GM23338 (cell line): ENCODE measurements at regions not wholly inside any gene's neighbourhood (a gene's known extent, or its start where the extent isn't known, plus 50 kb on each side); places are given as distances from the start of the nearest gene placed in this dataset.

Experiments used
- ATAC-seq: fragments of 200-7000 bp; cut with Tn5 transposase; 3 replicates; pipeline ENCODE4 v1.9.1; 2020
- DNase-seq: peaks from one replicate; pipeline ENCODE4 v3.0.0-alpha.2; 2015; ENCODE audit warnings: low spot score
- H2AFZ ChIP-seq: fragments of 200-600 bp; sonication (generic); 2 replicates; pipeline ENCODE4 v1.8.0; 2016; ENCODE audit warnings: antibody characterized with exemption, mild to moderate bottlenecking, moderate library complexity
- H3F3A ChIP-seq: fragments of 200-600 bp; sonication (generic); replicated peaks from 2 replicates; pipeline ENCODE4 v1.8.0; 2017; ENCODE audit warnings: antibody characterized with exemption, mixed run types, low read depth
- H3K27ac ChIP-seq: fragments of 200-600 bp; sonication (generic); 2 replicates; pipeline ENCODE4 v1.6.1; 2016; ENCODE audit warnings: low read depth
- H3K27me3 ChIP-seq: fragments of 200-600 bp; sonication (generic); 2 replicates; pipeline ENCODE4 v1.8.0; 2016; ENCODE audit warnings: mild to moderate bottlenecking, mixed run types, moderate library complexity; ENCODE audit not compliant: insufficient read depth
- H3K36me3 ChIP-seq: fragments of 200-600 bp; sonication (generic); 2 replicates; pipeline ENCODE4 v1.8.0; 2016; ENCODE audit warnings: mild to moderate bottlenecking; ENCODE audit not compliant: insufficient read depth
- H3K4me1 ChIP-seq: fragments of 200-600 bp; sonication (generic); 2 replicates; pipeline ENCODE4 v1.8.0; 2016; ENCODE audit warnings: mild to moderate bottlenecking, moderate library complexity; ENCODE audit not compliant: insufficient read depth
- H3K4me2 ChIP-seq: fragments of 200-600 bp; sonication (generic); 2 replicates; pipeline ENCODE4 v1.7.1; 2017; ENCODE audit warnings: mixed run types
- H3K4me3 ChIP-seq: fragments of 200-600 bp; sonication (generic); 2 replicates; pipeline ENCODE4 v1.6.1; 2016; ENCODE audit warnings: mixed run types
- H3K79me2 ChIP-seq: fragments of 200-600 bp; sonication (generic); replicated peaks from 2 replicates; pipeline ENCODE4 v1.8.0; 2017; ENCODE audit warnings: mild to moderate bottlenecking; ENCODE audit not compliant: insufficient read depth
- H3K9me2 ChIP-seq: fragments of 200-600 bp; sonication (generic); 2 replicates; pipeline ENCODE4 v1.8.0; 2017; ENCODE audit not compliant: insufficient read depth
- H4K20me1 ChIP-seq: fragments of 200-600 bp; sonication (generic); replicated peaks from 2 replicates; pipeline ENCODE4 v1.8.0; 2017; ENCODE audit warnings: mild to moderate bottlenecking; ENCODE audit not compliant: insufficient read depth
- H3K27ac Mint-ChIP-seq: 2 replicates; pipeline ENCODE4 v1.8.0; 2020; ENCODE audit warnings: inconsistent platforms, mild to moderate bottlenecking, moderate library complexity, mixed read lengths
- H3K27me3 Mint-ChIP-seq: 3 replicates; pipeline ENCODE4 v1.8.0; 2022; ENCODE audit warnings: low read depth, mild to moderate bottlenecking, moderate library complexity, mixed read lengths, inconsistent platforms; ENCODE audit not compliant: insufficient read depth, poor library complexity
- H3K36me3 Mint-ChIP-seq: 3 replicates; pipeline ENCODE4 v1.8.0; 2021; ENCODE audit warnings: low read depth, mild to moderate bottlenecking, inconsistent platforms, moderate library complexity, mixed read lengths
- H3K4me1 Mint-ChIP-seq: 3 replicates; pipeline ENCODE4 v1.8.0; 2020; ENCODE audit warnings: mild to moderate bottlenecking, inconsistent platforms, mixed read lengths
- H3K4me3 Mint-ChIP-seq: 3 replicates; pipeline ENCODE4 v1.8.0; 2021; ENCODE audit warnings: moderate library complexity, mild to moderate bottlenecking, inconsistent platforms, mixed read lengths
- H3K9me3 Mint-ChIP-seq: 3 replicates; pipeline ENCODE4 v1.8.0; 2020; ENCODE audit warnings: moderate library complexity, mild to moderate bottlenecking, inconsistent platforms, mixed read lengths
- CREB1 ChIP-seq: fragments of 250-450 bp; sonication (Bioruptor Pico); IDR thresholded peaks from 2 replicates; pipeline ENCODE4 v1.5.0; 2020; ENCODE audit warnings: low read depth, mild to moderate bottlenecking, moderate library complexity
- EZH2 ChIP-seq: fragments of 200-600 bp; sonication (generic); IDR thresholded peaks from one replicate; pipeline ENCODE4 v1.8.0; 2017; ENCODE audit warnings: antibody characterized with exemption, mild to moderate bottlenecking, low read depth; ENCODE audit not compliant: unreplicated experiment
- EZH2phosphoT487 ChIP-seq: fragments of 200-600 bp; sonication (generic); IDR thresholded peaks from one replicate; pipeline ENCODE4 v1.8.1; 2018; ENCODE audit warnings: antibody characterized with exemption; ENCODE audit not compliant: unreplicated experiment
- JUNB ChIP-seq: IDR thresholded peaks from one replicate; pipeline ENCODE4 v1.6.1; 2016; ENCODE audit warnings: antibody characterized with exemption; ENCODE audit not compliant: unreplicated experiment
- NANOG ChIP-seq: IDR thresholded peaks from 2 replicates; pipeline ENCODE4 v1.6.1; 2016; ENCODE audit warnings: antibody characterized with exemption, borderline replicate concordance
- POLR2AphosphoS5 ChIP-seq: IDR thresholded peaks from 2 replicates; pipeline ENCODE4 v1.6.1; 2016; ENCODE audit warnings: antibody characterized with exemption, low read depth
- STAT1 ChIP-seq: IDR thresholded peaks from one replicate; pipeline ENCODE4 v1.6.1; 2016; ENCODE audit warnings: antibody characterized with exemption; ENCODE audit not compliant: unreplicated experiment
- ZNF114 ChIP-seq: fragments of 250-450 bp; sonication (Bioruptor Pico); IDR thresholded peaks from 2 replicates; pipeline ENCODE4 v1.5.0; 2020; ENCODE audit warnings: mild to moderate bottlenecking, moderate library complexity
- ZNF331 ChIP-seq: fragments of 250-450 bp; sonication (Bioruptor Pico); IDR thresholded peaks from 2 replicates; pipeline ENCODE4 v1.5.0; 2020; ENCODE audit warnings: low read depth, mild to moderate bottlenecking, moderate library complexity
- TF ChIP-seq, protein P1 (sequence below), 2 experiments: fragments of 200-600 bp in 1 of 2; sonication (generic) in 1 of 2; conservative IDR thresholded peaks; 2 replicates each; pipeline versions ENCODE4 v1.5.1 to v1.6.1; 2016 to 2017; ENCODE audit warnings: antibody characterized with exemption in 2 of 2, low read depth in 2 of 2, mild to moderate bottlenecking in 2 of 2, moderate library complexity in 1 of 2
- TF ChIP-seq, protein P2 (sequence below): IDR thresholded peaks from 2 replicates; pipeline ENCODE4 v1.6.1; 2016; ENCODE audit warnings: antibody characterized with exemption
- TF ChIP-seq, protein P3 (sequence below): IDR thresholded peaks from one replicate; pipeline ENCODE4 v1.6.1; 2018; ENCODE audit warnings: antibody characterized with exemption; ENCODE audit not compliant: unreplicated experiment
- TF ChIP-seq, protein P4 (sequence below): fragments of 250-450 bp; sonication (Bioruptor Pico); IDR thresholded peaks from 2 replicates; pipeline ENCODE4 v1.5.0; 2020; ENCODE audit warnings: mild to moderate bottlenecking, moderate library complexity

DNA sequence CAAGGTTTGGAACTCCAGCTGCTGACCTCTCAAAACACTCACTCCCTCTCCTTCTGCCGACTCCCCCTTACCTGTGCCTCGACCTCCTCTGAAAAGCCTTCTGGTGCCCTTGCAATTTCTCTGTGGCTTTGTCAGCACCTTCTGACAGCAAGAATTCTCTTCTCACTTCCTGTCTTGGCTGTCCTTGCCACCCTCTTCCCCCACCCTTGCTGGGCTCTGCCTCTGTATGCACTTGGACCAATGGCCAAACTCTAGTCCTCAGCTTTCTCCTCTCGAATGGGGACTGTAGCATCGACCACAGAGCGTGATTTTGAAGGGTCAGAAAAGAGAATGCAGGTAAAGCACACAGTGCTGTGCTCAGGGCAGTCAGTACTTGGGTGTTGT lies 99.0 kb downstream of the HS1BP3 start:
- Histone ChIP-seq H3F3A (no peaks in the 10 kb centered on the region), H3K27me3 (no peaks in the 10 kb centered on the region)

More for the DNA sequence above, 99.0 kb downstream of the HS1BP3 start:
- Histone ChIP-seq H3K27ac (no peak overlapping the region), H3K4me3 (no peak overlapping the region), H3K36me3 (no peaks in the 10 kb centered on the region), H4K20me1 (no peaks in the 10 kb centered on the region), H3K9me2 (peaks cover 4% of the 10 kb centered on the region; the same call in 1 of the 2 replicates), H3K4me2 (no peak overlapping the region), H3K4me1 (peaks cover 5% of the 10 kb centered on the region), H2AFZ (no peak overlapping the region), H3K79me2 (no peaks in the 10 kb centered on the region)
- Mint-ChIP-seq H3K36me3 (no peaks in the 10 kb centered on the region), H3K9me3 (no peaks in the 10 kb centered on the region), H3K4me3 (no peak overlapping the region), H3K27me3 (peaks cover 3% of the 10 kb centered on the region), H3K27ac (no peak overlapping the region), H3K4me1 (peaks cover 10% of the 10 kb centered on the region)
- ATAC-seq, result no peak
- TF ChIP-seq EZH2 (no peak), POLR2AphosphoS5 (no peak), NANOG (no peak), ZNF114 (no peak), JUNB (no peak), CREB1 (CRISPR knock-in tag) (no peak), EZH2phosphoT487 (no peak), ZNF331 (CRISPR knock-in tag) (no peak), STAT1 (no peak)
- TF ChIP-seq, protein P1, sequence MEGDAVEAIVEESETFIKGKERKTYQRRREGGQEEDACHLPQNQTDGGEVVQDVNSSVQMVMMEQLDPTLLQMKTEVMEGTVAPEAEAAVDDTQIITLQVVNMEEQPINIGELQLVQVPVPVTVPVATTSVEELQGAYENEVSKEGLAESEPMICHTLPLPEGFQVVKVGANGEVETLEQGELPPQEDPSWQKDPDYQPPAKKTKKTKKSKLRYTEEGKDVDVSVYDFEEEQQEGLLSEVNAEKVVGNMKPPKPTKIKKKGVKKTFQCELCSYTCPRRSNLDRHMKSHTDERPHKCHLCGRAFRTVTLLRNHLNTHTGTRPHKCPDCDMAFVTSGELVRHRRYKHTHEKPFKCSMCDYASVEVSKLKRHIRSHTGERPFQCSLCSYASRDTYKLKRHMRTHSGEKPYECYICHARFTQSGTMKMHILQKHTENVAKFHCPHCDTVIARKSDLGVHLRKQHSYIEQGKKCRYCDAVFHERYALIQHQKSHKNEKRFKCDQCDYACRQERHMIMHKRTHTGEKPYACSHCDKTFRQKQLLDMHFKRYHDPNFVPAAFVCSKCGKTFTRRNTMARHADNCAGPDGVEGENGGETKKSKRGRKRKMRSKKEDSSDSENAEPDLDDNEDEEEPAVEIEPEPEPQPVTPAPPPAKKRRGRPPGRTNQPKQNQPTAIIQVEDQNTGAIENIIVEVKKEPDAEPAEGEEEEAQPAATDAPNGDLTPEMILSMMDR (conservative IDR thresholded peaks at IDR 0.05; ENCODE audit: low read depth in 2 of 2), result no peak
- TF ChIP-seq, protein P2, sequence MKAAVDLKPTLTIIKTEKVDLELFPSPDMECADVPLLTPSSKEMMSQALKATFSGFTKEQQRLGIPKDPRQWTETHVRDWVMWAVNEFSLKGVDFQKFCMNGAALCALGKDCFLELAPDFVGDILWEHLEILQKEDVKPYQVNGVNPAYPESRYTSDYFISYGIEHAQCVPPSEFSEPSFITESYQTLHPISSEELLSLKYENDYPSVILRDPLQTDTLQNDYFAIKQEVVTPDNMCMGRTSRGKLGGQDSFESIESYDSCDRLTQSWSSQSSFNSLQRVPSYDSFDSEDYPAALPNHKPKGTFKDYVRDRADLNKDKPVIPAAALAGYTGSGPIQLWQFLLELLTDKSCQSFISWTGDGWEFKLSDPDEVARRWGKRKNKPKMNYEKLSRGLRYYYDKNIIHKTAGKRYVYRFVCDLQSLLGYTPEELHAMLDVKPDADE, result no peak
- TF ChIP-seq, protein P3, sequence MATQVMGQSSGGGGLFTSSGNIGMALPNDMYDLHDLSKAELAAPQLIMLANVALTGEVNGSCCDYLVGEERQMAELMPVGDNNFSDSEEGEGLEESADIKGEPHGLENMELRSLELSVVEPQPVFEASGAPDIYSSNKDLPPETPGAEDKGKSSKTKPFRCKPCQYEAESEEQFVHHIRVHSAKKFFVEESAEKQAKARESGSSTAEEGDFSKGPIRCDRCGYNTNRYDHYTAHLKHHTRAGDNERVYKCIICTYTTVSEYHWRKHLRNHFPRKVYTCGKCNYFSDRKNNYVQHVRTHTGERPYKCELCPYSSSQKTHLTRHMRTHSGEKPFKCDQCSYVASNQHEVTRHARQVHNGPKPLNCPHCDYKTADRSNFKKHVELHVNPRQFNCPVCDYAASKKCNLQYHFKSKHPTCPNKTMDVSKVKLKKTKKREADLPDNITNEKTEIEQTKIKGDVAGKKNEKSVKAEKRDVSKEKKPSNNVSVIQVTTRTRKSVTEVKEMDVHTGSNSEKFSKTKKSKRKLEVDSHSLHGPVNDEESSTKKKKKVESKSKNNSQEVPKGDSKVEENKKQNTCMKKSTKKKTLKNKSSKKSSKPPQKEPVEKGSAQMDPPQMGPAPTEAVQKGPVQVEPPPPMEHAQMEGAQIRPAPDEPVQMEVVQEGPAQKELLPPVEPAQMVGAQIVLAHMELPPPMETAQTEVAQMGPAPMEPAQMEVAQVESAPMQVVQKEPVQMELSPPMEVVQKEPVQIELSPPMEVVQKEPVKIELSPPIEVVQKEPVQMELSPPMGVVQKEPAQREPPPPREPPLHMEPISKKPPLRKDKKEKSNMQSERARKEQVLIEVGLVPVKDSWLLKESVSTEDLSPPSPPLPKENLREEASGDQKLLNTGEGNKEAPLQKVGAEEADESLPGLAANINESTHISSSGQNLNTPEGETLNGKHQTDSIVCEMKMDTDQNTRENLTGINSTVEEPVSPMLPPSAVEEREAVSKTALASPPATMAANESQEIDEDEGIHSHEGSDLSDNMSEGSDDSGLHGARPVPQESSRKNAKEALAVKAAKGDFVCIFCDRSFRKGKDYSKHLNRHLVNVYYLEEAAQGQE, result no peak
- TF ChIP-seq, protein P4, sequence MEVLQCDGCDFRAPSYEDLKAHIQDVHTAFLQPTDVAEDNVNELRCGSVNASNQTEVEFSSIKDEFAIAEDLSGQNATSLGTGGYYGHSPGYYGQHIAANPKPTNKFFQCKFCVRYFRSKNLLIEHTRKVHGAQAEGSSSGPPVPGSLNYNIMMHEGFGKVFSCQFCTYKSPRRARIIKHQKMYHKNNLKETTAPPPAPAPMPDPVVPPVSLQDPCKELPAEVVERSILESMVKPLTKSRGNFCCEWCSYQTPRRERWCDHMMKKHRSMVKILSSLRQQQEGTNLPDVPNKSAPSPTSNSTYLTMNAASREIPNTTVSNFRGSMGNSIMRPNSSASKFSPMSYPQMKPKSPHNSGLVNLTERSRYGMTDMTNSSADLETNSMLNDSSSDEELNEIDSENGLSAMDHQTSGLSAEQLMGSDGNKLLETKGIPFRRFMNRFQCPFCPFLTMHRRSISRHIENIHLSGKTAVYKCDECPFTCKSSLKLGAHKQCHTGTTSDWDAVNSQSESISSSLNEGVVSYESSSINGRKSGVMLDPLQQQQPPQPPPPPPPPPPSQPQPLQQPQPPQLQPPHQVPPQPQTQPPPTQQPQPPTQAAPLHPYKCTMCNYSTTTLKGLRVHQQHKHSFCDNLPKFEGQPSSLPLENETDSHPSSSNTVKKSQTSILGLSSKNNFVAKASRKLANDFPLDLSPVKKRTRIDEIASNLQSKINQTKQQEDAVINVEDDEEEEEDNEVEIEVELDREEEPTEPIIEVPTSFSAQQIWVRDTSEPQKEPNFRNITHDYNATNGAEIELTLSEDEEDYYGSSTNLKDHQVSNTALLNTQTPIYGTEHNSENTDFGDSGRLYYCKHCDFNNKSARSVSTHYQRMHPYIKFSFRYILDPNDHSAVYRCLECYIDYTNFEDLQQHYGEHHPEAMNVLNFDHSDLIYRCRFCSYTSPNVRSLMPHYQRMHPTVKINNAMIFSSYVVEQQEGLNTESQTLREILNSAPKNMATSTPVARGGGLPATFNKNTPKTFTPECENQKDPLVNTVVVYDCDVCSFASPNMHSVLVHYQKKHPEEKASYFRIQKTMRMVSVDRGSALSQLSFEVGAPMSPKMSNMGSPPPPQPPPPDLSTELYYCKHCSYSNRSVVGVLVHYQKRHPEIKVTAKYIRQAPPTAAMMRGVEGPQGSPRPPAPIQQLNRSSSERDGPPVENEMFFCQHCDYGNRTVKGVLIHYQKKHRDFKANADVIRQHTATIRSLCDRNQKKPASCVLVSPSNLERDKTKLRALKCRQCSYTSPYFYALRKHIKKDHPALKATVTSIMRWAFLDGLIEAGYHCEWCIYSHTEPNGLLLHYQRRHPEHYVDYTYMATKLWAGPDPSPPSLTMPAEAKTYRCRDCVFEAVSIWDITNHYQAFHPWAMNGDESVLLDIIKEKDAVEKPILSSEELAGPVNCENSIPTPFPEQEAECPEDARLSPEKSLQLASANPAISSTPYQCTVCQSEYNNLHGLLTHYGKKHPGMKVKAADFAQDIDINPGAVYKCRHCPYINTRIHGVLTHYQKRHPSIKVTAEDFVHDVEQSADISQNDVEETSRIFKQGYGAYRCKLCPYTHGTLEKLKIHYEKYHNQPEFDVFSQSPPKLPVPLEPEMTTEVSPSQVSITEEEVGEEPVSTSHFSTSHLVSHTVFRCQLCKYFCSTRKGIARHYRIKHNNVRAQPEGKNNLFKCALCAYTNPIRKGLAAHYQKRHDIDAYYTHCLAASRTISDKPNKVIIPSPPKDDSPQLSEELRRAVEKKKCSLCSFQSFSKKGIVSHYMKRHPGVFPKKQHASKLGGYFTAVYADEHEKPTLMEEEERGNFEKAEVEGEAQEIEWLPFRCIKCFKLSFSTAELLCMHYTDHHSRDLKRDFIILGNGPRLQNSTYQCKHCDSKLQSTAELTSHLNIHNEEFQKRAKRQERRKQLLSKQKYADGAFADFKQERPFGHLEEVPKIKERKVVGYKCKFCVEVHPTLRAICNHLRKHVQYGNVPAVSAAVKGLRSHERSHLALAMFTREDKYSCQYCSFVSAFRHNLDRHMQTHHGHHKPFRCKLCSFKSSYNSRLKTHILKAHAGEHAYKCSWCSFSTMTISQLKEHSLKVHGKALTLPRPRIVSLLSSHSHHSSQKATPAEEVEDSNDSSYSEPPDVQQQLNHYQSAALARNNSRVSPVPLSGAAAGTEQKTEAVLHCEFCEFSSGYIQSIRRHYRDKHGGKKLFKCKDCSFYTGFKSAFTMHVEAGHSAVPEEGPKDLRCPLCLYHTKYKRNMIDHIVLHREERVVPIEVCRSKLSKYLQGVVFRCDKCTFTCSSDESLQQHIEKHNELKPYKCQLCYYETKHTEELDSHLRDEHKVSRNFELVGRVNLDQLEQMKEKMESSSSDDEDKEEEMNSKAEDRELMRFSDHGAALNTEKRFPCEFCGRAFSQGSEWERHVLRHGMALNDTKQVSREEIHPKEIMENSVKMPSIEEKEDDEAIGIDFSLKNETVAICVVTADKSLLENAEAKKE, result no peak
- DNase-seq, result no peak
